GM12892 (cell line): ENCODE measurements at regions not wholly inside any gene's neighbourhood (a gene's known extent, or its start where the extent isn't known, plus 50 kb on each side); places are given as distances from the start of the nearest gene placed in this dataset.

ENCODE experiments used
- POLR2A ChIP-seq: IDR thresholded peaks from 2 replicates; pipeline ENCODE4 v1.6.1; 2011; ENCODE audit warnings: low read depth, low read length, control low read depth
- POLR2AphosphoS5 ChIP-seq: IDR thresholded peaks from 2 replicates; pipeline ENCODE4 v1.6.1; 2011; ENCODE audit warnings: low read depth, low read length, control low read depth
- TAF1 ChIP-seq: IDR thresholded peaks from 2 replicates; pipeline ENCODE4 v1.6.1; 2011; ENCODE audit warnings: low read depth, mild to moderate bottlenecking, control low read depth, low read length, borderline replicate concordance

GRCh38 chr6:165737396-165737795 is 74.4 kb upstream of the PDE10A start:
- TF ChIP-seq POLR2A, result no peak
- TF ChIP-seq POLR2AphosphoS5, result no peak
- no peak for TF ChIP-seq TAF1
